NT2/D1 (cell line): ENCODE measurements at regions not wholly inside any gene's neighbourhood (a gene's known extent, or its start where the extent isn't known, plus 50 kb on each side); places are given as distances from the start of the nearest gene placed in this dataset.

Experiments used
- SUZ12 ChIP-seq: IDR thresholded peaks from 2 replicates; pipeline ENCODE4 v1.6.1; 2011; ENCODE audit not compliant: insufficient read length, insufficient read depth; ENCODE audit errors: extremely low read depth
- YY1 ChIP-seq: IDR thresholded peaks from 2 replicates; pipeline ENCODE4 v1.6.1; 2011; ENCODE audit not compliant: insufficient read length, insufficient read depth
- ZNF274 ChIP-seq: IDR thresholded peaks from 2 replicates; pipeline ENCODE4 v1.6.1; 2011; ENCODE audit warnings: mild to moderate bottlenecking, low read depth, low read length

DNA sequence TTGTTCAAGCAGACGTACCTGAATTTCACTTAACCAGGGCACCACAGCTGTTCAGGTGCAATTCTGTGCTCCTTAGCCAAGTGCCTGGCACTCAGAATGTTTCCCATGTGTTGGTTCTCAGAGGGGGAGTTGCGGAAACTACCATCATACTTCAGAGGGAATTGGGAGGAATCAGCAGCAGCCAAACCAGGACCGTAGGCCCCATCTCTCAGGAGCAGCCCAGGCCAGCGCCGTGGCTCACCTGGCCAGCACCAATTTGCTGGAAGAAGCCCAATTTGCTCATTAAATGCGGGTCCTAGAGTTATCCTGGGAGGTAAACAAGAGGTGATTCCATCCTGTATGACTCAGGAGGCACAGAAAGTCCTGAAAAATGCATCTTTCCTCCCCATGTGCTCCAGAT, 435.4 kb downstream of the BRD1 start:
- TF ChIP-seq YY1 (no peak), ZNF274 (no peak), SUZ12 (no peak)
